ENCODE measurements at regions not wholly inside any gene's neighbourhood (a gene's known extent, or its start where the extent isn't known, plus 50 kb on each side); places are given as distances from the start of the nearest gene placed in this dataset.
"Not testable (repeated sequence)": the region's sequence is repeated elsewhere in the genome, so short reads cannot be mapped to it uniquely, and the experiment has no call there.

- not testable (repeated sequence) for TF ChIP-seq CTCF, EP300 (IDR thresholded peaks at IDR 0.05)
These were observed 85.7 kb upstream of the MAPRE2 start for GRCh38 chr18:34955494-34955893.
